Keratinocyte (primary cell): ENCODE measurements at regions not wholly inside any gene's neighbourhood (a gene's known extent, or its start where the extent isn't known, plus 50 kb on each side); places are given as distances from the start of the nearest gene placed in this dataset.

ENCODE experiments used
- DNase-seq: peaks from one replicate; pipeline ENCODE4 v3.0.0-alpha.2; 2011; ENCODE audit warnings: low read depth, missing footprints, low spot score
- FAIRE-seq: peaks from 2 replicates; lab custom pipeline; 2011; peaks lifted over from hg19 to GRCh38; lab: Jason Lieb, UNC
- H2AFZ ChIP-seq: 2 replicates; pipeline ENCODE4 v1.6.0; 2012; ENCODE audit warnings: low read length, control low read depth, inconsistent platforms; ENCODE audit not compliant: control insufficient read depth
- H3K27ac ChIP-seq: 2 replicates; pipeline ENCODE4 v1.5.1; 2011; ENCODE audit warnings: low read length; ENCODE audit not compliant: control insufficient read depth, insufficient read depth
- H3K27me3 ChIP-seq: 3 replicates; pipeline ENCODE4 v1.6.0; 2011; ENCODE audit warnings: low read length; ENCODE audit not compliant: control insufficient read depth, insufficient read depth; ENCODE audit errors: extremely low read depth
- H3K36me3 ChIP-seq, 2 experiments: 2 replicates in 1 of 2; 3 replicates in 1 of 2; pipeline ENCODE4 v1.5.1; 2011; ENCODE audit warnings: low read length in 2 of 2, mild to moderate bottlenecking in 1 of 2; ENCODE audit not compliant: control insufficient read depth in 2 of 2, insufficient read depth in 2 of 2; ENCODE audit errors: extremely low read depth in 1 of 2
- H3K4me1 ChIP-seq: 3 replicates; pipeline ENCODE4 v1.5.1; 2011; ENCODE audit warnings: low read length; ENCODE audit not compliant: control insufficient read depth, insufficient read depth; ENCODE audit errors: extremely low read depth
- H3K4me2 ChIP-seq: 3 replicates; pipeline ENCODE4 v1.6.0; 2011; ENCODE audit warnings: low read depth, low read length; ENCODE audit not compliant: control insufficient read depth, insufficient read depth; ENCODE audit errors: extremely low read depth
- H3K4me3 ChIP-seq, 3 experiments: fragments of 200-600 bp in 1 of 3; sonication (generic) in 1 of 3; 2 replicates in 2 of 3; 3 replicates in 1 of 3; pipeline ENCODE4 v1.5.1; 2011 to 2016; ENCODE audit warnings: low read length in 3 of 3, mild to moderate bottlenecking in 3 of 3, control low read depth in 2 of 3, inconsistent platforms in 1 of 3, low read depth in 1 of 3, mixed read lengths in 1 of 3, mixed run types in 1 of 3, moderate library complexity in 1 of 3; ENCODE audit not compliant: control insufficient read depth in 2 of 3, insufficient read depth in 2 of 3; ENCODE audit errors: extremely low read depth in 1 of 3
- H3K79me2 ChIP-seq: 2 replicates; pipeline ENCODE4 v1.6.0; 2012; ENCODE audit warnings: low read length; ENCODE audit not compliant: control insufficient read depth, insufficient read depth
- H3K9ac ChIP-seq: 3 replicates; pipeline ENCODE4 v1.6.0; 2011; ENCODE audit warnings: low read length; ENCODE audit not compliant: control insufficient read depth, insufficient read depth; ENCODE audit errors: extremely low read depth
- H3K9me1 ChIP-seq: 3 replicates; pipeline ENCODE4 v1.6.0; 2011; ENCODE audit warnings: low read length; ENCODE audit not compliant: control insufficient read depth, insufficient read depth; ENCODE audit errors: extremely low read depth
- H3K9me3 ChIP-seq: 2 replicates; pipeline ENCODE4 v1.5.1; 2012; ENCODE audit warnings: low read depth, low read length; ENCODE audit not compliant: control insufficient read depth
- H4K20me1 ChIP-seq: 3 replicates; pipeline ENCODE4 v1.6.0; 2011; ENCODE audit warnings: low read length; ENCODE audit not compliant: control insufficient read depth, insufficient read depth; ENCODE audit errors: extremely low read depth
- EZH2 ChIP-seq: IDR thresholded peaks from one replicate; pipeline ENCODE4 v1.6.1; 2012; ENCODE audit warnings: inconsistent platforms, mild to moderate bottlenecking, low read length, moderate library complexity
- dilution Hi-C: fragments of 300-500 bp; cut with MboI; formaldehyde crosslinking; loops from one replicate; pipeline ENCODE4 v1.7.0; 2020; ENCODE audit warnings: low sequenced_read_pairs; ENCODE audit not compliant: extremely low pct_ligation_motif_present
- TF ChIP-seq, protein P1 (sequence below), 3 experiments: IDR thresholded peaks in 1 of 3; conservative IDR thresholded peaks in 1 of 3; optimal IDR thresholded peaks in 1 of 3; 2 replicates in 2 of 3; 3 replicates in 1 of 3; pipeline versions ENCODE3 to v1.5.1; 2011; ENCODE audit warnings: low read length in 3 of 3, mild to moderate bottlenecking in 3 of 3, moderate library complexity in 2 of 3, control low read depth in 1 of 3, inconsistent platforms in 1 of 3; ENCODE audit not compliant: insufficient read depth in 2 of 3; ENCODE audit errors: extremely low read depth in 1 of 3

DNA sequence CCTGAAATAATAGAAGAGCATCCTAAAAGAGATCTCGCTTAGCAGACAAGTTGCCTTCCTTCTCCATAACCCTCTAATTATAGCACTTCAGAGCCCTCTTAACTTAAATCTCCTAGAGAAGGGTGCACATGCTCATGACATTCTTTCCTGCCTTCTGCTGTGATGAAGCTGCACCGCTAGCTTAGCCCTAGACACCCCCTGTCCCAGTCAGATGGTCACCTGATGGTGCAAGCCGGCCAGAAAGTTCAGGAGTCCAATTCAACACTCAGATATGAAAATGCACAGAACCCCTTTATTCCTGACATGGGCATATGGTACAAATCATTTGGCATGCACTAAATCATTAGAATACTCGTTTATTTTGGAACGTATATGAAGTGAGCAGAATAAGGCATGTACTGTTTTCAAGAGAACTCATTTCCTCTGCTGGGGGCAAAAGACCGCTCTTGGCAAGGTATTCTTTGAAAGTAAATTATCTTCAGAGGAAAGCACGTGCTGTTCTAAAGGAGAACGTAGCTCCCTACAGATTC is 420.4 kb upstream of the PROK2 start:
- TF ChIP-seq EZH2 = no peak
- TF ChIP-seq, protein P1, sequence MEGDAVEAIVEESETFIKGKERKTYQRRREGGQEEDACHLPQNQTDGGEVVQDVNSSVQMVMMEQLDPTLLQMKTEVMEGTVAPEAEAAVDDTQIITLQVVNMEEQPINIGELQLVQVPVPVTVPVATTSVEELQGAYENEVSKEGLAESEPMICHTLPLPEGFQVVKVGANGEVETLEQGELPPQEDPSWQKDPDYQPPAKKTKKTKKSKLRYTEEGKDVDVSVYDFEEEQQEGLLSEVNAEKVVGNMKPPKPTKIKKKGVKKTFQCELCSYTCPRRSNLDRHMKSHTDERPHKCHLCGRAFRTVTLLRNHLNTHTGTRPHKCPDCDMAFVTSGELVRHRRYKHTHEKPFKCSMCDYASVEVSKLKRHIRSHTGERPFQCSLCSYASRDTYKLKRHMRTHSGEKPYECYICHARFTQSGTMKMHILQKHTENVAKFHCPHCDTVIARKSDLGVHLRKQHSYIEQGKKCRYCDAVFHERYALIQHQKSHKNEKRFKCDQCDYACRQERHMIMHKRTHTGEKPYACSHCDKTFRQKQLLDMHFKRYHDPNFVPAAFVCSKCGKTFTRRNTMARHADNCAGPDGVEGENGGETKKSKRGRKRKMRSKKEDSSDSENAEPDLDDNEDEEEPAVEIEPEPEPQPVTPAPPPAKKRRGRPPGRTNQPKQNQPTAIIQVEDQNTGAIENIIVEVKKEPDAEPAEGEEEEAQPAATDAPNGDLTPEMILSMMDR (optimal IDR thresholded peaks at IDR 0.05 in 1 of 3, IDR thresholded peaks at IDR 0.05 in 1 of 3, conservative IDR thresholded peaks at IDR 0.05 in 1 of 3; ENCODE audit: extremely low read depth in 1 of 3, insufficient read depth in 2 of 3, low read length in 3 of 3) = no peak
- Histone ChIP-seq H3K79me2 (no peaks in the 10 kb centered on the region), H3K9me1 (no peaks in the 10 kb centered on the region), H4K20me1 (no peaks in the 10 kb centered on the region), H3K4me3 (no peak overlapping the region), H3K4me2 (no peak overlapping the region), H3K27me3 (peaks cover 7% of the 10 kb centered on the region), H3K9ac (no peak overlapping the region), H2AFZ (no peak overlapping the region), H3K36me3 (no peaks in the 10 kb centered on the region), H3K9me3 (peaks cover 6% of the 10 kb centered on the region), H3K27ac (no peak overlapping the region), H3K4me1 (no peaks in the 10 kb centered on the region)
- no peak for FAIRE-seq
- dilution Hi-C loops = no loop called here
- DNase-seq = no peak

DNA sequence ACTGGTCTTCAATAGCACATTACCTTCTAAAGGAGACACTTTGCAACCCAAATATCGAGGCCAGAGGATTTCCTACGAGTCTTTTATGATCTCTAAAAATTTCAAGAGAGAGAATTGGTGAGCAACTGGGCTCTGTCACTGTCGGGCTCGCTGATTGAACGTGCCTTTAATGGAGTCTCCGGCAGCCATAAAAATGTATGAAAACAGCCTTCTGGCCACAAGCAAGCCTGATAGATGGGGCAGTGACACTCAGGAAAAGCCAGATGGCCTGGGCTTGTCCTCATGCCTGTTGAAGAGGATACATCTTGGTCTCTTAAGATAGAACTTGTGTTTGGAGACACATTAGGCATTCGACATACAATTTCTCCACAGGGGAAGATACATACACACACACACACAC is 419.5 kb upstream of the PROK2 start:
- Histone ChIP-seq H4K20me1 (no peaks in the 10 kb centered on the region), H3K9me1 (no peaks in the 10 kb centered on the region), H3K4me2 (no peak overlapping the region), H3K79me2 (no peaks in the 10 kb centered on the region), H3K4me3 (no peak overlapping the region), H3K36me3 (no peaks in the 10 kb centered on the region), H3K9me3 (peaks cover 6% of the 10 kb centered on the region), H3K27ac (no peak overlapping the region), H3K9ac (no peak overlapping the region), H3K4me1 (no peaks in the 10 kb centered on the region), H2AFZ (no peak overlapping the region), H3K27me3 (peaks cover 8% of the 10 kb centered on the region)
- DNase-seq = no peak
- dilution Hi-C loops = no loop called here
- FAIRE-seq = no peak
- TF ChIP-seq EZH2 = no peak
- TF ChIP-seq, protein P1 (optimal IDR thresholded peaks at IDR 0.05 in 1 of 3, IDR thresholded peaks at IDR 0.05 in 1 of 3, conservative IDR thresholded peaks at IDR 0.05 in 1 of 3; ENCODE audit: extremely low read depth in 1 of 3, insufficient read depth in 2 of 3, low read length in 3 of 3) = no peak
